ENCODE measurements at regions not wholly inside any gene's neighbourhood (a gene's known extent, or its start where the extent isn't known, plus 50 kb on each side); places are given as distances from the start of the nearest gene placed in this dataset.

DNA sequence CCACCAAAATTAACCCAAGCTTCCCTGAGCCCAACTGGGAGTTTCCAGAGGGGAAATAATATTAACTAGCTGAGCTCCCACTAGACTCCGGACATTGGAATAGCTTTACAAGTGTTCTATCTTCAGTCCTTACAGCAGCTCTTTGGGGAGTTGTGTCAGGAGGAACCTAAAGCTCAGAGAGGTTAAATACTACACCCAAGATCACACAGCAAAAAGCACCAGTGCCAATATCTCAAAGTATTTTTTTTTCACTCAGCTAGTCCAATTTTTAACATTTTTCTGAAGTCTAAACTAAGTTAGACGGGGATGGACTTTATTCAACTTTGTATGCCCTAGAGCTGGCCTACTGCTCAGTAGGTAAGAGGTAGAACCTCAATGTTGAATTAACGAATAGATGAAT lies 82.5 kb downstream of the ATP1A1 start (continued):
- TF ChIP-seq, protein P1, sequence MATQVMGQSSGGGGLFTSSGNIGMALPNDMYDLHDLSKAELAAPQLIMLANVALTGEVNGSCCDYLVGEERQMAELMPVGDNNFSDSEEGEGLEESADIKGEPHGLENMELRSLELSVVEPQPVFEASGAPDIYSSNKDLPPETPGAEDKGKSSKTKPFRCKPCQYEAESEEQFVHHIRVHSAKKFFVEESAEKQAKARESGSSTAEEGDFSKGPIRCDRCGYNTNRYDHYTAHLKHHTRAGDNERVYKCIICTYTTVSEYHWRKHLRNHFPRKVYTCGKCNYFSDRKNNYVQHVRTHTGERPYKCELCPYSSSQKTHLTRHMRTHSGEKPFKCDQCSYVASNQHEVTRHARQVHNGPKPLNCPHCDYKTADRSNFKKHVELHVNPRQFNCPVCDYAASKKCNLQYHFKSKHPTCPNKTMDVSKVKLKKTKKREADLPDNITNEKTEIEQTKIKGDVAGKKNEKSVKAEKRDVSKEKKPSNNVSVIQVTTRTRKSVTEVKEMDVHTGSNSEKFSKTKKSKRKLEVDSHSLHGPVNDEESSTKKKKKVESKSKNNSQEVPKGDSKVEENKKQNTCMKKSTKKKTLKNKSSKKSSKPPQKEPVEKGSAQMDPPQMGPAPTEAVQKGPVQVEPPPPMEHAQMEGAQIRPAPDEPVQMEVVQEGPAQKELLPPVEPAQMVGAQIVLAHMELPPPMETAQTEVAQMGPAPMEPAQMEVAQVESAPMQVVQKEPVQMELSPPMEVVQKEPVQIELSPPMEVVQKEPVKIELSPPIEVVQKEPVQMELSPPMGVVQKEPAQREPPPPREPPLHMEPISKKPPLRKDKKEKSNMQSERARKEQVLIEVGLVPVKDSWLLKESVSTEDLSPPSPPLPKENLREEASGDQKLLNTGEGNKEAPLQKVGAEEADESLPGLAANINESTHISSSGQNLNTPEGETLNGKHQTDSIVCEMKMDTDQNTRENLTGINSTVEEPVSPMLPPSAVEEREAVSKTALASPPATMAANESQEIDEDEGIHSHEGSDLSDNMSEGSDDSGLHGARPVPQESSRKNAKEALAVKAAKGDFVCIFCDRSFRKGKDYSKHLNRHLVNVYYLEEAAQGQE (IDR thresholded peaks at IDR 0.05; ENCODE audit: unreplicated experiment): no peak
- TF ChIP-seq EZH2 (IDR thresholded peaks at IDR 0.05; ENCODE audit: low read depth, unreplicated experiment) (no peak), CREB1 (CRISPR knock-in tag; IDR thresholded peaks at IDR 0.05; ENCODE audit: low read depth) (no peak), STAT1 (IDR thresholded peaks at IDR 0.05; ENCODE audit: unreplicated experiment) (no peak)
- TF ChIP-seq, protein P2, sequence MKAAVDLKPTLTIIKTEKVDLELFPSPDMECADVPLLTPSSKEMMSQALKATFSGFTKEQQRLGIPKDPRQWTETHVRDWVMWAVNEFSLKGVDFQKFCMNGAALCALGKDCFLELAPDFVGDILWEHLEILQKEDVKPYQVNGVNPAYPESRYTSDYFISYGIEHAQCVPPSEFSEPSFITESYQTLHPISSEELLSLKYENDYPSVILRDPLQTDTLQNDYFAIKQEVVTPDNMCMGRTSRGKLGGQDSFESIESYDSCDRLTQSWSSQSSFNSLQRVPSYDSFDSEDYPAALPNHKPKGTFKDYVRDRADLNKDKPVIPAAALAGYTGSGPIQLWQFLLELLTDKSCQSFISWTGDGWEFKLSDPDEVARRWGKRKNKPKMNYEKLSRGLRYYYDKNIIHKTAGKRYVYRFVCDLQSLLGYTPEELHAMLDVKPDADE (IDR thresholded peaks at IDR 0.05): no peak

GRCh38 chr1:116457946-116458604 lies 85.0 kb downstream of the ATP1A1 start:
- H2AFZ ChIP-seq: peak overlapping the region; percentile 64
- H3K27ac ChIP-seq (ENCODE audit: low read depth): no peak overlapping the region
- H3K79me2 ChIP-seq (replicated peaks; ENCODE audit: insufficient read depth): no peaks in the 10 kb centered on the region
- Mint-ChIP-seq H3K36me3 (ENCODE audit: low read depth) (no peaks in the 10 kb centered on the region), H3K27ac (no peak overlapping the region), H3K27me3 (ENCODE audit: insufficient read depth, low read depth, poor library complexity) (peaks cover 2% of the 10 kb centered on the region), H3K4me1 (peaks cover 18% of the 10 kb centered on the region; the same call in 2 of the 3 replicates), H3K9me3 (no peaks in the 10 kb centered on the region; the same call in 2 of the 3 replicates), H3K4me3 (no peak overlapping the region)
- no peaks in the 10 kb centered on the region for H3F3A ChIP-seq (replicated peaks; ENCODE audit: low read depth)
- no peak for DNase-seq (ENCODE audit: low spot score)
- H3K4me2 ChIP-seq: no peak overlapping the region
- no peaks in the 10 kb centered on the region for H4K20me1 ChIP-seq (replicated peaks; ENCODE audit: insufficient read depth)
- H3K4me1 ChIP-seq (ENCODE audit: insufficient read depth): no peaks in the 10 kb centered on the region
- H3K27me3 ChIP-seq (ENCODE audit: insufficient read depth): no peaks in the 10 kb centered on the region
- no peaks in the 10 kb centered on the region; the same call in 1 of the 2 replicates for H3K9me2 ChIP-seq (ENCODE audit: insufficient read depth)
- peak; percentile 17; the same call in 1 of the 3 replicates for ATAC-seq
- no peaks in the 10 kb centered on the region for H3K36me3 ChIP-seq (ENCODE audit: insufficient read depth)
- H3K4me3 ChIP-seq: no peak overlapping the region
- TF ChIP-seq NANOG (IDR thresholded peaks at IDR 0.05; ENCODE audit: borderline replicate concordance) (no peak), EZH2phosphoT487 (IDR thresholded peaks at IDR 0.05; ENCODE audit: unreplicated experiment) (no peak), CREB1 (CRISPR knock-in tag; IDR thresholded peaks at IDR 0.05; ENCODE audit: low read depth) (no peak), ZNF331 (CRISPR knock-in tag; IDR thresholded peaks at IDR 0.05; ENCODE audit: low read depth) (no peak), ZNF114 (CRISPR knock-in tag; IDR thresholded peaks at IDR 0.05) (no peak), POLR2AphosphoS5 (IDR thresholded peaks at IDR 0.05; ENCODE audit: low read depth) (no peak), EZH2 (IDR thresholded peaks at IDR 0.05; ENCODE audit: low read depth, unreplicated experiment) (no peak), STAT1 (IDR thresholded peaks at IDR 0.05; ENCODE audit: unreplicated experiment) (no peak)
- TF ChIP-seq, protein P3, sequence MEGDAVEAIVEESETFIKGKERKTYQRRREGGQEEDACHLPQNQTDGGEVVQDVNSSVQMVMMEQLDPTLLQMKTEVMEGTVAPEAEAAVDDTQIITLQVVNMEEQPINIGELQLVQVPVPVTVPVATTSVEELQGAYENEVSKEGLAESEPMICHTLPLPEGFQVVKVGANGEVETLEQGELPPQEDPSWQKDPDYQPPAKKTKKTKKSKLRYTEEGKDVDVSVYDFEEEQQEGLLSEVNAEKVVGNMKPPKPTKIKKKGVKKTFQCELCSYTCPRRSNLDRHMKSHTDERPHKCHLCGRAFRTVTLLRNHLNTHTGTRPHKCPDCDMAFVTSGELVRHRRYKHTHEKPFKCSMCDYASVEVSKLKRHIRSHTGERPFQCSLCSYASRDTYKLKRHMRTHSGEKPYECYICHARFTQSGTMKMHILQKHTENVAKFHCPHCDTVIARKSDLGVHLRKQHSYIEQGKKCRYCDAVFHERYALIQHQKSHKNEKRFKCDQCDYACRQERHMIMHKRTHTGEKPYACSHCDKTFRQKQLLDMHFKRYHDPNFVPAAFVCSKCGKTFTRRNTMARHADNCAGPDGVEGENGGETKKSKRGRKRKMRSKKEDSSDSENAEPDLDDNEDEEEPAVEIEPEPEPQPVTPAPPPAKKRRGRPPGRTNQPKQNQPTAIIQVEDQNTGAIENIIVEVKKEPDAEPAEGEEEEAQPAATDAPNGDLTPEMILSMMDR (conservative IDR thresholded peaks at IDR 0.05; ENCODE audit: low read depth in 2 of 2): no peak
- TF ChIP-seq, protein P4, sequence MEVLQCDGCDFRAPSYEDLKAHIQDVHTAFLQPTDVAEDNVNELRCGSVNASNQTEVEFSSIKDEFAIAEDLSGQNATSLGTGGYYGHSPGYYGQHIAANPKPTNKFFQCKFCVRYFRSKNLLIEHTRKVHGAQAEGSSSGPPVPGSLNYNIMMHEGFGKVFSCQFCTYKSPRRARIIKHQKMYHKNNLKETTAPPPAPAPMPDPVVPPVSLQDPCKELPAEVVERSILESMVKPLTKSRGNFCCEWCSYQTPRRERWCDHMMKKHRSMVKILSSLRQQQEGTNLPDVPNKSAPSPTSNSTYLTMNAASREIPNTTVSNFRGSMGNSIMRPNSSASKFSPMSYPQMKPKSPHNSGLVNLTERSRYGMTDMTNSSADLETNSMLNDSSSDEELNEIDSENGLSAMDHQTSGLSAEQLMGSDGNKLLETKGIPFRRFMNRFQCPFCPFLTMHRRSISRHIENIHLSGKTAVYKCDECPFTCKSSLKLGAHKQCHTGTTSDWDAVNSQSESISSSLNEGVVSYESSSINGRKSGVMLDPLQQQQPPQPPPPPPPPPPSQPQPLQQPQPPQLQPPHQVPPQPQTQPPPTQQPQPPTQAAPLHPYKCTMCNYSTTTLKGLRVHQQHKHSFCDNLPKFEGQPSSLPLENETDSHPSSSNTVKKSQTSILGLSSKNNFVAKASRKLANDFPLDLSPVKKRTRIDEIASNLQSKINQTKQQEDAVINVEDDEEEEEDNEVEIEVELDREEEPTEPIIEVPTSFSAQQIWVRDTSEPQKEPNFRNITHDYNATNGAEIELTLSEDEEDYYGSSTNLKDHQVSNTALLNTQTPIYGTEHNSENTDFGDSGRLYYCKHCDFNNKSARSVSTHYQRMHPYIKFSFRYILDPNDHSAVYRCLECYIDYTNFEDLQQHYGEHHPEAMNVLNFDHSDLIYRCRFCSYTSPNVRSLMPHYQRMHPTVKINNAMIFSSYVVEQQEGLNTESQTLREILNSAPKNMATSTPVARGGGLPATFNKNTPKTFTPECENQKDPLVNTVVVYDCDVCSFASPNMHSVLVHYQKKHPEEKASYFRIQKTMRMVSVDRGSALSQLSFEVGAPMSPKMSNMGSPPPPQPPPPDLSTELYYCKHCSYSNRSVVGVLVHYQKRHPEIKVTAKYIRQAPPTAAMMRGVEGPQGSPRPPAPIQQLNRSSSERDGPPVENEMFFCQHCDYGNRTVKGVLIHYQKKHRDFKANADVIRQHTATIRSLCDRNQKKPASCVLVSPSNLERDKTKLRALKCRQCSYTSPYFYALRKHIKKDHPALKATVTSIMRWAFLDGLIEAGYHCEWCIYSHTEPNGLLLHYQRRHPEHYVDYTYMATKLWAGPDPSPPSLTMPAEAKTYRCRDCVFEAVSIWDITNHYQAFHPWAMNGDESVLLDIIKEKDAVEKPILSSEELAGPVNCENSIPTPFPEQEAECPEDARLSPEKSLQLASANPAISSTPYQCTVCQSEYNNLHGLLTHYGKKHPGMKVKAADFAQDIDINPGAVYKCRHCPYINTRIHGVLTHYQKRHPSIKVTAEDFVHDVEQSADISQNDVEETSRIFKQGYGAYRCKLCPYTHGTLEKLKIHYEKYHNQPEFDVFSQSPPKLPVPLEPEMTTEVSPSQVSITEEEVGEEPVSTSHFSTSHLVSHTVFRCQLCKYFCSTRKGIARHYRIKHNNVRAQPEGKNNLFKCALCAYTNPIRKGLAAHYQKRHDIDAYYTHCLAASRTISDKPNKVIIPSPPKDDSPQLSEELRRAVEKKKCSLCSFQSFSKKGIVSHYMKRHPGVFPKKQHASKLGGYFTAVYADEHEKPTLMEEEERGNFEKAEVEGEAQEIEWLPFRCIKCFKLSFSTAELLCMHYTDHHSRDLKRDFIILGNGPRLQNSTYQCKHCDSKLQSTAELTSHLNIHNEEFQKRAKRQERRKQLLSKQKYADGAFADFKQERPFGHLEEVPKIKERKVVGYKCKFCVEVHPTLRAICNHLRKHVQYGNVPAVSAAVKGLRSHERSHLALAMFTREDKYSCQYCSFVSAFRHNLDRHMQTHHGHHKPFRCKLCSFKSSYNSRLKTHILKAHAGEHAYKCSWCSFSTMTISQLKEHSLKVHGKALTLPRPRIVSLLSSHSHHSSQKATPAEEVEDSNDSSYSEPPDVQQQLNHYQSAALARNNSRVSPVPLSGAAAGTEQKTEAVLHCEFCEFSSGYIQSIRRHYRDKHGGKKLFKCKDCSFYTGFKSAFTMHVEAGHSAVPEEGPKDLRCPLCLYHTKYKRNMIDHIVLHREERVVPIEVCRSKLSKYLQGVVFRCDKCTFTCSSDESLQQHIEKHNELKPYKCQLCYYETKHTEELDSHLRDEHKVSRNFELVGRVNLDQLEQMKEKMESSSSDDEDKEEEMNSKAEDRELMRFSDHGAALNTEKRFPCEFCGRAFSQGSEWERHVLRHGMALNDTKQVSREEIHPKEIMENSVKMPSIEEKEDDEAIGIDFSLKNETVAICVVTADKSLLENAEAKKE (CRISPR knock-in tag; IDR thresholded peaks at IDR 0.05): no peak

Data from GM23338 (cell line).